GM23338 (cell line): ENCODE measurements at regions not wholly inside any gene's neighbourhood (a gene's known extent, or its start where the extent isn't known, plus 50 kb on each side); places are given as distances from the start of the nearest gene placed in this dataset.

Source experiments
- ATAC-seq: fragments of 200-7000 bp; cut with Tn5 transposase; 3 replicates; pipeline ENCODE4 v1.9.1; 2020
- DNase-seq: peaks from one replicate; pipeline ENCODE4 v3.0.0-alpha.2; 2015; ENCODE audit warnings: low spot score
- H2AFZ ChIP-seq: fragments of 200-600 bp; sonication (generic); 2 replicates; pipeline ENCODE4 v1.8.0; 2016; ENCODE audit warnings: antibody characterized with exemption, mild to moderate bottlenecking, moderate library complexity
- H3F3A ChIP-seq: fragments of 200-600 bp; sonication (generic); replicated peaks from 2 replicates; pipeline ENCODE4 v1.8.0; 2017; ENCODE audit warnings: antibody characterized with exemption, mixed run types, low read depth
- H3K27ac ChIP-seq: fragments of 200-600 bp; sonication (generic); 2 replicates; pipeline ENCODE4 v1.6.1; 2016; ENCODE audit warnings: low read depth
- H3K27me3 ChIP-seq: fragments of 200-600 bp; sonication (generic); 2 replicates; pipeline ENCODE4 v1.8.0; 2016; ENCODE audit warnings: mild to moderate bottlenecking, mixed run types, moderate library complexity; ENCODE audit not compliant: insufficient read depth
- H3K36me3 ChIP-seq: fragments of 200-600 bp; sonication (generic); 2 replicates; pipeline ENCODE4 v1.8.0; 2016; ENCODE audit warnings: mild to moderate bottlenecking; ENCODE audit not compliant: insufficient read depth
- H3K4me1 ChIP-seq: fragments of 200-600 bp; sonication (generic); 2 replicates; pipeline ENCODE4 v1.8.0; 2016; ENCODE audit warnings: mild to moderate bottlenecking, moderate library complexity; ENCODE audit not compliant: insufficient read depth
- H3K4me2 ChIP-seq: fragments of 200-600 bp; sonication (generic); 2 replicates; pipeline ENCODE4 v1.7.1; 2017; ENCODE audit warnings: mixed run types
- H3K4me3 ChIP-seq: fragments of 200-600 bp; sonication (generic); 2 replicates; pipeline ENCODE4 v1.6.1; 2016; ENCODE audit warnings: mixed run types
- H3K79me2 ChIP-seq: fragments of 200-600 bp; sonication (generic); replicated peaks from 2 replicates; pipeline ENCODE4 v1.8.0; 2017; ENCODE audit warnings: mild to moderate bottlenecking; ENCODE audit not compliant: insufficient read depth
- H3K9me2 ChIP-seq: fragments of 200-600 bp; sonication (generic); 2 replicates; pipeline ENCODE4 v1.8.0; 2017; ENCODE audit not compliant: insufficient read depth
- H4K20me1 ChIP-seq: fragments of 200-600 bp; sonication (generic); replicated peaks from 2 replicates; pipeline ENCODE4 v1.8.0; 2017; ENCODE audit warnings: mild to moderate bottlenecking; ENCODE audit not compliant: insufficient read depth
- H3K27ac Mint-ChIP-seq: 2 replicates; pipeline ENCODE4 v1.8.0; 2020; ENCODE audit warnings: inconsistent platforms, mild to moderate bottlenecking, moderate library complexity, mixed read lengths
- H3K27me3 Mint-ChIP-seq: 3 replicates; pipeline ENCODE4 v1.8.0; 2022; ENCODE audit warnings: low read depth, mild to moderate bottlenecking, moderate library complexity, mixed read lengths, inconsistent platforms; ENCODE audit not compliant: insufficient read depth, poor library complexity
- H3K36me3 Mint-ChIP-seq: 3 replicates; pipeline ENCODE4 v1.8.0; 2021; ENCODE audit warnings: low read depth, mild to moderate bottlenecking, inconsistent platforms, moderate library complexity, mixed read lengths
- H3K4me1 Mint-ChIP-seq: 3 replicates; pipeline ENCODE4 v1.8.0; 2020; ENCODE audit warnings: mild to moderate bottlenecking, inconsistent platforms, mixed read lengths
- H3K4me3 Mint-ChIP-seq: 3 replicates; pipeline ENCODE4 v1.8.0; 2021; ENCODE audit warnings: moderate library complexity, mild to moderate bottlenecking, inconsistent platforms, mixed read lengths
- H3K9me3 Mint-ChIP-seq: 3 replicates; pipeline ENCODE4 v1.8.0; 2020; ENCODE audit warnings: moderate library complexity, mild to moderate bottlenecking, inconsistent platforms, mixed read lengths
- CREB1 ChIP-seq: fragments of 250-450 bp; sonication (Bioruptor Pico); IDR thresholded peaks from 2 replicates; pipeline ENCODE4 v1.5.0; 2020; ENCODE audit warnings: low read depth, mild to moderate bottlenecking, moderate library complexity
- EZH2 ChIP-seq: fragments of 200-600 bp; sonication (generic); IDR thresholded peaks from one replicate; pipeline ENCODE4 v1.8.0; 2017; ENCODE audit warnings: antibody characterized with exemption, mild to moderate bottlenecking, low read depth; ENCODE audit not compliant: unreplicated experiment
- EZH2phosphoT487 ChIP-seq: fragments of 200-600 bp; sonication (generic); IDR thresholded peaks from one replicate; pipeline ENCODE4 v1.8.1; 2018; ENCODE audit warnings: antibody characterized with exemption; ENCODE audit not compliant: unreplicated experiment
- JUNB ChIP-seq: IDR thresholded peaks from one replicate; pipeline ENCODE4 v1.6.1; 2016; ENCODE audit warnings: antibody characterized with exemption; ENCODE audit not compliant: unreplicated experiment
- POLR2AphosphoS5 ChIP-seq: IDR thresholded peaks from 2 replicates; pipeline ENCODE4 v1.6.1; 2016; ENCODE audit warnings: antibody characterized with exemption, low read depth
- STAT1 ChIP-seq: IDR thresholded peaks from one replicate; pipeline ENCODE4 v1.6.1; 2016; ENCODE audit warnings: antibody characterized with exemption; ENCODE audit not compliant: unreplicated experiment
- ZNF114 ChIP-seq: fragments of 250-450 bp; sonication (Bioruptor Pico); IDR thresholded peaks from 2 replicates; pipeline ENCODE4 v1.5.0; 2020; ENCODE audit warnings: mild to moderate bottlenecking, moderate library complexity
- ZNF331 ChIP-seq: fragments of 250-450 bp; sonication (Bioruptor Pico); IDR thresholded peaks from 2 replicates; pipeline ENCODE4 v1.5.0; 2020; ENCODE audit warnings: low read depth, mild to moderate bottlenecking, moderate library complexity
- TF ChIP-seq, protein P1 (sequence below): IDR thresholded peaks from one replicate; pipeline ENCODE4 v1.6.1; 2018; ENCODE audit warnings: antibody characterized with exemption; ENCODE audit not compliant: unreplicated experiment
- TF ChIP-seq, protein P2 (sequence below): fragments of 250-450 bp; sonication (Bioruptor Pico); IDR thresholded peaks from 2 replicates; pipeline ENCODE4 v1.5.0; 2020; ENCODE audit warnings: mild to moderate bottlenecking, moderate library complexity
- TF ChIP-seq, protein P3 (sequence below): IDR thresholded peaks from 2 replicates; pipeline ENCODE4 v1.6.1; 2016; ENCODE audit warnings: antibody characterized with exemption
- TF ChIP-seq, protein P4 (sequence below), 2 experiments: fragments of 200-600 bp in 1 of 2; sonication (generic) in 1 of 2; conservative IDR thresholded peaks; 2 replicates each; pipeline versions ENCODE4 v1.5.1 to v1.6.1; 2016 to 2017; ENCODE audit warnings: antibody characterized with exemption in 2 of 2, low read depth in 2 of 2, mild to moderate bottlenecking in 2 of 2, moderate library complexity in 1 of 2

DNA sequence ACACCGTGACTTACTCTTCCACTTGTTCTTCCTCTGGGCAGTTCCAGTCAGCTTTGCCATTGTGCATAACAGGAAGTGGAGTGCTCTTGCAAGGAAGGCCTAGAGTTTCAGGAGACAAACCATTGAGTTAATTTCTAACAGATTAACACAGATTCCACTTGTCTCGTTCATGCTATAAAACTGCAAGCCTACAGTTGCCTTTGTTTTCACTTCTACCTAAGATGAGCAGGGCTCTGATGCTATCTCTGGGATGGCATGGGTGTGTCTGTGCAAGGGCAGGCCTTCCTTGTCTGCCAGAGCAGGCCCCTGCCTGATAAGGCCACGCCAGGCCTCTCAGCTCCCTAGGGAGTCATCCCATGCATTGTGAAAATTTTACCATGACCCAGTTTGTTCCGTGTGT lies 67.7 kb upstream of the PGRMC2 start:
- no peaks in the 10 kb centered on the region for H3K27me3 ChIP-seq
- no peaks in the 10 kb centered on the region for H3K27me3 Mint-ChIP-seq
- H3K4me1 ChIP-seq: peaks cover 15% of the 10 kb centered on the region
- H3K27ac Mint-ChIP-seq: peak overlapping the region; percentile 47; the same call in 1 of the 2 replicates
- no peaks in the 10 kb centered on the region for H3F3A ChIP-seq
- no peaks in the 10 kb centered on the region; the same call in 2 of the 3 replicates for H3K36me3 Mint-ChIP-seq
- no peaks in the 10 kb centered on the region; the same call in none of the 2 replicates for H3K36me3 ChIP-seq
- no peak overlapping the region for H3K4me3 ChIP-seq
- H4K20me1 ChIP-seq: no peaks in the 10 kb centered on the region
- H3K9me2 ChIP-seq: no peaks in the 10 kb centered on the region; the same call in 1 of the 2 replicates
- H3K79me2 ChIP-seq: no peaks in the 10 kb centered on the region
- no peak overlapping the region for H2AFZ ChIP-seq
- H3K4me1 Mint-ChIP-seq: peaks cover 19% of the 10 kb centered on the region
- DNase-seq (no peak), ATAC-seq (no peak)
- no peak overlapping the region for H3K4me3 Mint-ChIP-seq
- TF ChIP-seq POLR2AphosphoS5: no peak
- TF ChIP-seq ZNF114 (CRISPR knock-in tag): no peak
- no peak for TF ChIP-seq ZNF331
- no peak for TF ChIP-seq EZH2phosphoT487
- no peak for TF ChIP-seq CREB1 (CRISPR knock-in tag)
- TF ChIP-seq EZH2: no peak
- no peak for TF ChIP-seq STAT1
- TF ChIP-seq, protein P1, sequence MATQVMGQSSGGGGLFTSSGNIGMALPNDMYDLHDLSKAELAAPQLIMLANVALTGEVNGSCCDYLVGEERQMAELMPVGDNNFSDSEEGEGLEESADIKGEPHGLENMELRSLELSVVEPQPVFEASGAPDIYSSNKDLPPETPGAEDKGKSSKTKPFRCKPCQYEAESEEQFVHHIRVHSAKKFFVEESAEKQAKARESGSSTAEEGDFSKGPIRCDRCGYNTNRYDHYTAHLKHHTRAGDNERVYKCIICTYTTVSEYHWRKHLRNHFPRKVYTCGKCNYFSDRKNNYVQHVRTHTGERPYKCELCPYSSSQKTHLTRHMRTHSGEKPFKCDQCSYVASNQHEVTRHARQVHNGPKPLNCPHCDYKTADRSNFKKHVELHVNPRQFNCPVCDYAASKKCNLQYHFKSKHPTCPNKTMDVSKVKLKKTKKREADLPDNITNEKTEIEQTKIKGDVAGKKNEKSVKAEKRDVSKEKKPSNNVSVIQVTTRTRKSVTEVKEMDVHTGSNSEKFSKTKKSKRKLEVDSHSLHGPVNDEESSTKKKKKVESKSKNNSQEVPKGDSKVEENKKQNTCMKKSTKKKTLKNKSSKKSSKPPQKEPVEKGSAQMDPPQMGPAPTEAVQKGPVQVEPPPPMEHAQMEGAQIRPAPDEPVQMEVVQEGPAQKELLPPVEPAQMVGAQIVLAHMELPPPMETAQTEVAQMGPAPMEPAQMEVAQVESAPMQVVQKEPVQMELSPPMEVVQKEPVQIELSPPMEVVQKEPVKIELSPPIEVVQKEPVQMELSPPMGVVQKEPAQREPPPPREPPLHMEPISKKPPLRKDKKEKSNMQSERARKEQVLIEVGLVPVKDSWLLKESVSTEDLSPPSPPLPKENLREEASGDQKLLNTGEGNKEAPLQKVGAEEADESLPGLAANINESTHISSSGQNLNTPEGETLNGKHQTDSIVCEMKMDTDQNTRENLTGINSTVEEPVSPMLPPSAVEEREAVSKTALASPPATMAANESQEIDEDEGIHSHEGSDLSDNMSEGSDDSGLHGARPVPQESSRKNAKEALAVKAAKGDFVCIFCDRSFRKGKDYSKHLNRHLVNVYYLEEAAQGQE: no peak
- TF ChIP-seq, protein P2, sequence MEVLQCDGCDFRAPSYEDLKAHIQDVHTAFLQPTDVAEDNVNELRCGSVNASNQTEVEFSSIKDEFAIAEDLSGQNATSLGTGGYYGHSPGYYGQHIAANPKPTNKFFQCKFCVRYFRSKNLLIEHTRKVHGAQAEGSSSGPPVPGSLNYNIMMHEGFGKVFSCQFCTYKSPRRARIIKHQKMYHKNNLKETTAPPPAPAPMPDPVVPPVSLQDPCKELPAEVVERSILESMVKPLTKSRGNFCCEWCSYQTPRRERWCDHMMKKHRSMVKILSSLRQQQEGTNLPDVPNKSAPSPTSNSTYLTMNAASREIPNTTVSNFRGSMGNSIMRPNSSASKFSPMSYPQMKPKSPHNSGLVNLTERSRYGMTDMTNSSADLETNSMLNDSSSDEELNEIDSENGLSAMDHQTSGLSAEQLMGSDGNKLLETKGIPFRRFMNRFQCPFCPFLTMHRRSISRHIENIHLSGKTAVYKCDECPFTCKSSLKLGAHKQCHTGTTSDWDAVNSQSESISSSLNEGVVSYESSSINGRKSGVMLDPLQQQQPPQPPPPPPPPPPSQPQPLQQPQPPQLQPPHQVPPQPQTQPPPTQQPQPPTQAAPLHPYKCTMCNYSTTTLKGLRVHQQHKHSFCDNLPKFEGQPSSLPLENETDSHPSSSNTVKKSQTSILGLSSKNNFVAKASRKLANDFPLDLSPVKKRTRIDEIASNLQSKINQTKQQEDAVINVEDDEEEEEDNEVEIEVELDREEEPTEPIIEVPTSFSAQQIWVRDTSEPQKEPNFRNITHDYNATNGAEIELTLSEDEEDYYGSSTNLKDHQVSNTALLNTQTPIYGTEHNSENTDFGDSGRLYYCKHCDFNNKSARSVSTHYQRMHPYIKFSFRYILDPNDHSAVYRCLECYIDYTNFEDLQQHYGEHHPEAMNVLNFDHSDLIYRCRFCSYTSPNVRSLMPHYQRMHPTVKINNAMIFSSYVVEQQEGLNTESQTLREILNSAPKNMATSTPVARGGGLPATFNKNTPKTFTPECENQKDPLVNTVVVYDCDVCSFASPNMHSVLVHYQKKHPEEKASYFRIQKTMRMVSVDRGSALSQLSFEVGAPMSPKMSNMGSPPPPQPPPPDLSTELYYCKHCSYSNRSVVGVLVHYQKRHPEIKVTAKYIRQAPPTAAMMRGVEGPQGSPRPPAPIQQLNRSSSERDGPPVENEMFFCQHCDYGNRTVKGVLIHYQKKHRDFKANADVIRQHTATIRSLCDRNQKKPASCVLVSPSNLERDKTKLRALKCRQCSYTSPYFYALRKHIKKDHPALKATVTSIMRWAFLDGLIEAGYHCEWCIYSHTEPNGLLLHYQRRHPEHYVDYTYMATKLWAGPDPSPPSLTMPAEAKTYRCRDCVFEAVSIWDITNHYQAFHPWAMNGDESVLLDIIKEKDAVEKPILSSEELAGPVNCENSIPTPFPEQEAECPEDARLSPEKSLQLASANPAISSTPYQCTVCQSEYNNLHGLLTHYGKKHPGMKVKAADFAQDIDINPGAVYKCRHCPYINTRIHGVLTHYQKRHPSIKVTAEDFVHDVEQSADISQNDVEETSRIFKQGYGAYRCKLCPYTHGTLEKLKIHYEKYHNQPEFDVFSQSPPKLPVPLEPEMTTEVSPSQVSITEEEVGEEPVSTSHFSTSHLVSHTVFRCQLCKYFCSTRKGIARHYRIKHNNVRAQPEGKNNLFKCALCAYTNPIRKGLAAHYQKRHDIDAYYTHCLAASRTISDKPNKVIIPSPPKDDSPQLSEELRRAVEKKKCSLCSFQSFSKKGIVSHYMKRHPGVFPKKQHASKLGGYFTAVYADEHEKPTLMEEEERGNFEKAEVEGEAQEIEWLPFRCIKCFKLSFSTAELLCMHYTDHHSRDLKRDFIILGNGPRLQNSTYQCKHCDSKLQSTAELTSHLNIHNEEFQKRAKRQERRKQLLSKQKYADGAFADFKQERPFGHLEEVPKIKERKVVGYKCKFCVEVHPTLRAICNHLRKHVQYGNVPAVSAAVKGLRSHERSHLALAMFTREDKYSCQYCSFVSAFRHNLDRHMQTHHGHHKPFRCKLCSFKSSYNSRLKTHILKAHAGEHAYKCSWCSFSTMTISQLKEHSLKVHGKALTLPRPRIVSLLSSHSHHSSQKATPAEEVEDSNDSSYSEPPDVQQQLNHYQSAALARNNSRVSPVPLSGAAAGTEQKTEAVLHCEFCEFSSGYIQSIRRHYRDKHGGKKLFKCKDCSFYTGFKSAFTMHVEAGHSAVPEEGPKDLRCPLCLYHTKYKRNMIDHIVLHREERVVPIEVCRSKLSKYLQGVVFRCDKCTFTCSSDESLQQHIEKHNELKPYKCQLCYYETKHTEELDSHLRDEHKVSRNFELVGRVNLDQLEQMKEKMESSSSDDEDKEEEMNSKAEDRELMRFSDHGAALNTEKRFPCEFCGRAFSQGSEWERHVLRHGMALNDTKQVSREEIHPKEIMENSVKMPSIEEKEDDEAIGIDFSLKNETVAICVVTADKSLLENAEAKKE (CRISPR knock-in tag): no peak
- no peak for TF ChIP-seq JUNB
- TF ChIP-seq, protein P3, sequence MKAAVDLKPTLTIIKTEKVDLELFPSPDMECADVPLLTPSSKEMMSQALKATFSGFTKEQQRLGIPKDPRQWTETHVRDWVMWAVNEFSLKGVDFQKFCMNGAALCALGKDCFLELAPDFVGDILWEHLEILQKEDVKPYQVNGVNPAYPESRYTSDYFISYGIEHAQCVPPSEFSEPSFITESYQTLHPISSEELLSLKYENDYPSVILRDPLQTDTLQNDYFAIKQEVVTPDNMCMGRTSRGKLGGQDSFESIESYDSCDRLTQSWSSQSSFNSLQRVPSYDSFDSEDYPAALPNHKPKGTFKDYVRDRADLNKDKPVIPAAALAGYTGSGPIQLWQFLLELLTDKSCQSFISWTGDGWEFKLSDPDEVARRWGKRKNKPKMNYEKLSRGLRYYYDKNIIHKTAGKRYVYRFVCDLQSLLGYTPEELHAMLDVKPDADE: no peak
- TF ChIP-seq, protein P4, sequence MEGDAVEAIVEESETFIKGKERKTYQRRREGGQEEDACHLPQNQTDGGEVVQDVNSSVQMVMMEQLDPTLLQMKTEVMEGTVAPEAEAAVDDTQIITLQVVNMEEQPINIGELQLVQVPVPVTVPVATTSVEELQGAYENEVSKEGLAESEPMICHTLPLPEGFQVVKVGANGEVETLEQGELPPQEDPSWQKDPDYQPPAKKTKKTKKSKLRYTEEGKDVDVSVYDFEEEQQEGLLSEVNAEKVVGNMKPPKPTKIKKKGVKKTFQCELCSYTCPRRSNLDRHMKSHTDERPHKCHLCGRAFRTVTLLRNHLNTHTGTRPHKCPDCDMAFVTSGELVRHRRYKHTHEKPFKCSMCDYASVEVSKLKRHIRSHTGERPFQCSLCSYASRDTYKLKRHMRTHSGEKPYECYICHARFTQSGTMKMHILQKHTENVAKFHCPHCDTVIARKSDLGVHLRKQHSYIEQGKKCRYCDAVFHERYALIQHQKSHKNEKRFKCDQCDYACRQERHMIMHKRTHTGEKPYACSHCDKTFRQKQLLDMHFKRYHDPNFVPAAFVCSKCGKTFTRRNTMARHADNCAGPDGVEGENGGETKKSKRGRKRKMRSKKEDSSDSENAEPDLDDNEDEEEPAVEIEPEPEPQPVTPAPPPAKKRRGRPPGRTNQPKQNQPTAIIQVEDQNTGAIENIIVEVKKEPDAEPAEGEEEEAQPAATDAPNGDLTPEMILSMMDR (conservative IDR thresholded peaks at IDR 0.05; ENCODE audit: low read depth in 2 of 2): no peak
- H3K9me3 Mint-ChIP-seq: no peaks in the 10 kb centered on the region
- no peak overlapping the region for H3K4me2 ChIP-seq
- no peak overlapping the region for H3K27ac ChIP-seq
